Loucy (cell line): ENCODE measurements at regions not wholly inside any gene's neighbourhood (a gene's known extent, or its start where the extent isn't known, plus 50 kb on each side); places are given as distances from the start of the nearest gene placed in this dataset.

Experiments used
- H2AFZ ChIP-seq: fragments of 200-600 bp; sonication (generic); 2 replicates; pipeline ENCODE4 v1.6.0; 2016; ENCODE audit warnings: antibody characterized with exemption, mild to moderate bottlenecking, low read length, moderate library complexity
- H3F3A ChIP-seq: fragments of 200-600 bp; 2 replicates; pipeline ENCODE4 v1.6.0; 2016; ENCODE audit warnings: antibody characterized with exemption, low read depth, mild to moderate bottlenecking
- H3K27me3 ChIP-seq: fragments of 200-600 bp; sonication (generic); 2 replicates; pipeline ENCODE4 v1.6.1; 2014; ENCODE audit warnings: low read length, mild to moderate bottlenecking; ENCODE audit not compliant: insufficient read depth, poor library complexity, severe bottlenecking
- H3K36me3 ChIP-seq: fragments of 200-600 bp; sonication (generic); 2 replicates; pipeline ENCODE4 v1.6.1; 2016; ENCODE audit warnings: low read length; ENCODE audit not compliant: insufficient read depth
- H3K4me1 ChIP-seq: fragments of 200-600 bp; sonication (generic); 2 replicates; pipeline ENCODE4 v1.5.1; 2014; ENCODE audit warnings: low read length, mild to moderate bottlenecking; ENCODE audit not compliant: insufficient read depth, poor library complexity, severe bottlenecking
- H3K4me2 ChIP-seq: fragments of 200-600 bp; sonication (generic); 2 replicates; pipeline ENCODE4 v1.6.0; 2014; ENCODE audit warnings: antibody characterized with exemption, low read length, low read depth, mild to moderate bottlenecking; ENCODE audit not compliant: poor library complexity, severe bottlenecking
- H3K4me3 ChIP-seq: fragments of 200-600 bp; sonication (generic); 2 replicates; pipeline ENCODE4 v1.5.1; 2014; ENCODE audit warnings: low read length, mild to moderate bottlenecking, mixed read lengths; ENCODE audit not compliant: poor library complexity, severe bottlenecking
- H3K79me2 ChIP-seq: fragments of 200-600 bp; sonication (generic); 2 replicates; pipeline ENCODE4 v1.6.1; 2014; ENCODE audit warnings: low read length; ENCODE audit not compliant: insufficient read depth
- H3K9ac ChIP-seq: fragments of 200-600 bp; sonication (generic); 2 replicates; pipeline ENCODE4 v1.6.0; 2014; ENCODE audit warnings: mild to moderate bottlenecking, low read depth, low read length, moderate library complexity; ENCODE audit not compliant: poor library complexity, severe bottlenecking
- H3K9me2 ChIP-seq: fragments of 200-600 bp; sonication (generic); replicated peaks from 2 replicates; pipeline ENCODE4 v1.6.1; 2016; ENCODE audit warnings: low read depth, low read length, mixed read lengths
- H3K9me3 ChIP-seq: fragments of 200-600 bp; sonication (generic); 2 replicates; pipeline ENCODE4 v1.6.1; 2014; ENCODE audit warnings: mild to moderate bottlenecking, antibody characterized with exemption, low read length, low read depth; ENCODE audit not compliant: insufficient read depth
- H4K20me1 ChIP-seq: fragments of 200-600 bp; sonication (generic); 2 replicates; pipeline ENCODE4 v1.6.0; 2014; ENCODE audit warnings: antibody characterized with exemption, low read length, mild to moderate bottlenecking; ENCODE audit not compliant: insufficient read depth, poor library complexity, severe bottlenecking
- CTCF ChIP-seq: fragments of 200-600 bp; sonication (generic); conservative IDR thresholded peaks from 2 replicates; pipeline ENCODE4 v1.5.1; 2014; ENCODE audit warnings: mild to moderate bottlenecking, antibody characterized with exemption, low read length
- EZH2phosphoT487 ChIP-seq: fragments of 200-600 bp; IDR thresholded peaks from 2 replicates; pipeline ENCODE4 v1.6.1; 2018; ENCODE audit warnings: antibody characterized with exemption, mild to moderate bottlenecking, moderate library complexity, borderline replicate concordance

- Histone ChIP-seq H3K9me2 (no peaks in the 10 kb centered on the region), H3K27me3 (no peaks in the 10 kb centered on the region), H3K4me3 (no peak overlapping the region), H3K9ac (no peak overlapping the region), H2AFZ (no peak overlapping the region), H3K79me2 (peaks cover 8% of the 10 kb centered on the region; the same call in 1 of the 2 replicates), H4K20me1 (no peaks in the 10 kb centered on the region), H3K36me3 (peaks cover 12% of the 10 kb centered on the region; the same call in 1 of the 2 replicates), H3K4me2 (no peak overlapping the region), H3F3A (no peaks in the 10 kb centered on the region), H3K4me1 (peaks cover 2% of the 10 kb centered on the region), H3K9me3 (no peaks in the 10 kb centered on the region)
- TF ChIP-seq EZH2phosphoT487, result no peak
- TF ChIP-seq CTCF, result no peak
Measured at GRCh38 chr4:3390288-3390811, 51.4 kb upstream of the HGFAC start.

- TF ChIP-seq CTCF (no peak), EZH2phosphoT487 (no peak)
- H3F3A ChIP-seq, result no peaks in the 10 kb centered on the region
- no peaks in the 10 kb centered on the region for H3K9me2 ChIP-seq
- peaks cover 12% of the 10 kb centered on the region; the same call in 1 of the 2 replicates for H3K36me3 ChIP-seq
- H3K4me3 ChIP-seq, result no peak overlapping the region
- H3K9ac ChIP-seq, result no peak overlapping the region
- H3K4me1 ChIP-seq, result no peaks in the 10 kb centered on the region
- no peaks in the 10 kb centered on the region for H4K20me1 ChIP-seq
- no peaks in the 10 kb centered on the region for H3K9me3 ChIP-seq
- peaks cover 5% of the 10 kb centered on the region; the same call in 1 of the 2 replicates for H3K79me2 ChIP-seq
- H3K27me3 ChIP-seq, result no peaks in the 10 kb centered on the region
- no peak overlapping the region for H3K4me2 ChIP-seq
- no peak overlapping the region for H2AFZ ChIP-seq
Measured at GRCh38 chr4:3391422-3391821, 50.3 kb upstream of the HGFAC start.
